ENCODE measurements at regions not wholly inside any gene's neighbourhood (a gene's known extent, or its start where the extent isn't known, plus 50 kb on each side); places are given as distances from the start of the nearest gene placed in this dataset.

GRCh38 chr5:137563646-137564397 lies 64.7 kb upstream of the SPOCK1 start:
- TF ChIP-seq, protein P1, sequence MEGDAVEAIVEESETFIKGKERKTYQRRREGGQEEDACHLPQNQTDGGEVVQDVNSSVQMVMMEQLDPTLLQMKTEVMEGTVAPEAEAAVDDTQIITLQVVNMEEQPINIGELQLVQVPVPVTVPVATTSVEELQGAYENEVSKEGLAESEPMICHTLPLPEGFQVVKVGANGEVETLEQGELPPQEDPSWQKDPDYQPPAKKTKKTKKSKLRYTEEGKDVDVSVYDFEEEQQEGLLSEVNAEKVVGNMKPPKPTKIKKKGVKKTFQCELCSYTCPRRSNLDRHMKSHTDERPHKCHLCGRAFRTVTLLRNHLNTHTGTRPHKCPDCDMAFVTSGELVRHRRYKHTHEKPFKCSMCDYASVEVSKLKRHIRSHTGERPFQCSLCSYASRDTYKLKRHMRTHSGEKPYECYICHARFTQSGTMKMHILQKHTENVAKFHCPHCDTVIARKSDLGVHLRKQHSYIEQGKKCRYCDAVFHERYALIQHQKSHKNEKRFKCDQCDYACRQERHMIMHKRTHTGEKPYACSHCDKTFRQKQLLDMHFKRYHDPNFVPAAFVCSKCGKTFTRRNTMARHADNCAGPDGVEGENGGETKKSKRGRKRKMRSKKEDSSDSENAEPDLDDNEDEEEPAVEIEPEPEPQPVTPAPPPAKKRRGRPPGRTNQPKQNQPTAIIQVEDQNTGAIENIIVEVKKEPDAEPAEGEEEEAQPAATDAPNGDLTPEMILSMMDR (IDR thresholded peaks at IDR 0.05) = no peak
- TF ChIP-seq EP300 (IDR thresholded peaks at IDR 0.05) (no peak), POLR2A (IDR thresholded peaks at IDR 0.05; ENCODE audit: low read depth) (no peak), POLR2AphosphoS5 (IDR thresholded peaks at IDR 0.05) (no peak)
